Left forelimb (tissue), 1 donor: ENCODE measurements at regions not wholly inside any gene's neighbourhood (a gene's known extent, or its start where the extent isn't known, plus 50 kb on each side); places are given as distances from the start of the nearest gene placed in this dataset.
A peak's percentile ranks its signal among the peaks of the same experiment; 100 is the strongest.
"Not testable (repeated sequence)": the region's sequence is repeated elsewhere in the genome, so short reads cannot be mapped to it uniquely, and the experiment has no call there.

Experiments used
- DNase-seq: peaks from one replicate; pipeline ENCODE4 v3.0.0-alpha.2; 2018; ENCODE audit warnings: low spot score

- DNase-seq = no peak
These were observed 51.3 kb upstream of the SUB1 start for GRCh38 chr5:32534041-32534440.

- DNase-seq = no peak
These were observed 53.4 kb upstream of the SUB1 start for GRCh38 chr5:32531885-32532520.

GRCh38 chr5:32527321-32527720, 58.0 kb upstream of the SUB1 start:
- DNase-seq = not testable (repeated sequence)

- DNase-seq = no peak
These were observed 58.5 kb upstream of the SUB1 start for GRCh38 chr5:32526810-32527209.

GRCh38 chr5:32523625-32524024, 61.7 kb upstream of the SUB1 start:
- no peak for DNase-seq

GRCh38 chr5:32522429-32523143, 62.8 kb upstream of the SUB1 start:
- no peak for DNase-seq

- DNase-seq = no peak
These were observed 63.9 kb upstream of the SUB1 start for GRCh38 chr5:32521481-32521880.

- no peak for DNase-seq
These were observed 64.4 kb upstream of the SUB1 start for GRCh38 chr5:32520972-32521371.

GRCh38 chr5:32520356-32520755, 65.0 kb upstream of the SUB1 start:
- DNase-seq = no peak

- no peak for DNase-seq
These were observed 65.8 kb upstream of the SUB1 start for GRCh38 chr5:32519508-32519907.

- DNase-seq = no peak
These were observed 70.3 kb upstream of the ZFR start for GRCh38 chr5:32514806-32515205.

GRCh38 chr5:32512926-32513325, 68.4 kb upstream of the ZFR start:
- DNase-seq = no peak

GRCh38 chr5:32511776-32512374, 67.3 kb upstream of the ZFR start:
- DNase-seq = no peak

GRCh38 chr5:32510860-32511259, 66.3 kb upstream of the ZFR start:
- no peak for DNase-seq

- DNase-seq = no peak
These were observed 64.6 kb upstream of the ZFR start for GRCh38 chr5:32508806-32509805.

- no peak for DNase-seq
These were observed 63.3 kb upstream of the ZFR start for GRCh38 chr5:32507738-32508434.

GRCh38 chr5:32506799-32507198, 62.3 kb upstream of the ZFR start:
- no peak for DNase-seq

- DNase-seq = peak; percentile 74
These were observed 61.7 kb upstream of the ZFR start for GRCh38 chr5:32506201-32506661.

- no peak for DNase-seq
These were observed 61.2 kb upstream of the ZFR start for GRCh38 chr5:32505756-32506155.

GRCh38 chr5:32504989-32505596, 60.6 kb upstream of the ZFR start:
- DNase-seq = peak; percentile 88
